GM19240 (cell line): ENCODE measurements at regions not wholly inside any gene's neighbourhood (a gene's known extent, or its start where the extent isn't known, plus 50 kb on each side); places are given as distances from the start of the nearest gene placed in this dataset.
"Not testable (repeated sequence)": the region's sequence is repeated elsewhere in the genome, so short reads cannot be mapped to it uniquely, and the experiment has no call there.

ENCODE experiments used
- DNase-seq: peaks from one replicate; pipeline ENCODE4 v3.0.0; 2011; ENCODE audit warnings: low spot score; ENCODE audit not compliant: insufficient read length

- no peak for DNase-seq
Measured at GRCh38 chr18:60066219-60066975, 166.6 kb downstream of the PMAIP1 start.

GRCh38 chr18:60064271-60064670 is 164.5 kb downstream of the PMAIP1 start:
- DNase-seq: no peak

- DNase-seq: not testable (repeated sequence)
Measured at GRCh38 chr18:60062831-60063230, 163.0 kb downstream of the PMAIP1 start.

- no peak for DNase-seq
Measured at GRCh38 chr18:60062396-60062795, 162.6 kb downstream of the PMAIP1 start.

GRCh38 chr18:60060578-60060977 is 160.8 kb downstream of the PMAIP1 start:
- no peak for DNase-seq

- DNase-seq: no peak
Measured at GRCh38 chr18:60060026-60060425, 160.2 kb downstream of the PMAIP1 start.

GRCh38 chr18:60059216-60059615 is 159.4 kb downstream of the PMAIP1 start:
- DNase-seq: no peak

- DNase-seq: no peak
Measured at GRCh38 chr18:60053747-60054304, 154.0 kb downstream of the PMAIP1 start.

- no peak for DNase-seq
Measured at GRCh38 chr18:60050821-60051220, 151.0 kb downstream of the PMAIP1 start.

GRCh38 chr18:60049172-60049571 is 149.4 kb downstream of the PMAIP1 start:
- no peak for DNase-seq

- no peak for DNase-seq
Measured at GRCh38 chr18:60047556-60047955, 147.8 kb downstream of the PMAIP1 start.

- no peak for DNase-seq
Measured at GRCh38 chr18:60044290-60045006, 144.7 kb downstream of the PMAIP1 start.

- DNase-seq: no peak
Measured at GRCh38 chr18:60040971-60041370, 141.2 kb downstream of the PMAIP1 start.

- DNase-seq: no peak
Measured at GRCh38 chr18:60038731-60039130, 138.9 kb downstream of the PMAIP1 start.

- DNase-seq: no peak
Measured at GRCh38 chr18:60027397-60027796, 127.6 kb downstream of the PMAIP1 start.

- no peak for DNase-seq
Measured at GRCh38 chr18:60024857-60025256, 125.1 kb downstream of the PMAIP1 start.

- no peak for DNase-seq
Measured at GRCh38 chr18:60024345-60024744, 124.5 kb downstream of the PMAIP1 start.

- no peak for DNase-seq
Measured at GRCh38 chr18:60022671-60023276, 123.0 kb downstream of the PMAIP1 start.

GRCh38 chr18:60021556-60021955 is 121.8 kb downstream of the PMAIP1 start:
- DNase-seq: no peak

GRCh38 chr18:60020107-60020925 is 120.5 kb downstream of the PMAIP1 start:
- DNase-seq: no peak

- no peak for DNase-seq
Measured at GRCh38 chr18:60019463-60019840, 119.7 kb downstream of the PMAIP1 start.
